ENCODE measurements at regions not wholly inside any gene's neighbourhood (a gene's known extent, or its start where the extent isn't known, plus 50 kb on each side); places are given as distances from the start of the nearest gene placed in this dataset.

- TF ChIP-seq, protein P1, sequence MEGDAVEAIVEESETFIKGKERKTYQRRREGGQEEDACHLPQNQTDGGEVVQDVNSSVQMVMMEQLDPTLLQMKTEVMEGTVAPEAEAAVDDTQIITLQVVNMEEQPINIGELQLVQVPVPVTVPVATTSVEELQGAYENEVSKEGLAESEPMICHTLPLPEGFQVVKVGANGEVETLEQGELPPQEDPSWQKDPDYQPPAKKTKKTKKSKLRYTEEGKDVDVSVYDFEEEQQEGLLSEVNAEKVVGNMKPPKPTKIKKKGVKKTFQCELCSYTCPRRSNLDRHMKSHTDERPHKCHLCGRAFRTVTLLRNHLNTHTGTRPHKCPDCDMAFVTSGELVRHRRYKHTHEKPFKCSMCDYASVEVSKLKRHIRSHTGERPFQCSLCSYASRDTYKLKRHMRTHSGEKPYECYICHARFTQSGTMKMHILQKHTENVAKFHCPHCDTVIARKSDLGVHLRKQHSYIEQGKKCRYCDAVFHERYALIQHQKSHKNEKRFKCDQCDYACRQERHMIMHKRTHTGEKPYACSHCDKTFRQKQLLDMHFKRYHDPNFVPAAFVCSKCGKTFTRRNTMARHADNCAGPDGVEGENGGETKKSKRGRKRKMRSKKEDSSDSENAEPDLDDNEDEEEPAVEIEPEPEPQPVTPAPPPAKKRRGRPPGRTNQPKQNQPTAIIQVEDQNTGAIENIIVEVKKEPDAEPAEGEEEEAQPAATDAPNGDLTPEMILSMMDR (IDR thresholded peaks at IDR 0.05): no peak
- TF ChIP-seq POLR2A (IDR thresholded peaks at IDR 0.05): no peak
Observed at GRCh38 chr3:147630921-147631415, 221.8 kb downstream of the ZIC1 start.
